ENCODE measurements at regions not wholly inside any gene's neighbourhood (a gene's known extent, or its start where the extent isn't known, plus 50 kb on each side); places are given as distances from the start of the nearest gene placed in this dataset.

- no peak for TF ChIP-seq ZFX (IDR thresholded peaks at IDR 0.05)
- no peak for TF ChIP-seq CTCF (conservative IDR thresholded peaks at IDR 0.05)
- H3K27ac ChIP-seq, result peak overlapping the region; percentile 63
Measured at GRCh38 chr2:240369801-240370585, 65.5 kb upstream of the GPC1 start.

GRCh38 chr2:240371129-240372000, 64.1 kb upstream of the GPC1 start:
- TF ChIP-seq ZFX (IDR thresholded peaks at IDR 0.05) (no peak), CTCF (conservative IDR thresholded peaks at IDR 0.05) (no peak)
- H3K27ac ChIP-seq, result no peak overlapping the region

- TF ChIP-seq CTCF (conservative IDR thresholded peaks at IDR 0.05), result no peak
- TF ChIP-seq ZFX (IDR thresholded peaks at IDR 0.05), result no peak
- H3K27ac ChIP-seq, result no peak overlapping the region
Measured at GRCh38 chr2:240372101-240372500, 63.4 kb upstream of the GPC1 start.

GRCh38 chr2:240373289-240373885, 62.1 kb upstream of the GPC1 start:
- no peak for TF ChIP-seq ZFX (IDR thresholded peaks at IDR 0.05)
- TF ChIP-seq CTCF (conservative IDR thresholded peaks at IDR 0.05), result no peak
- no peak overlapping the region for H3K27ac ChIP-seq

- H3K27ac ChIP-seq, result no peak overlapping the region
- TF ChIP-seq ZFX (IDR thresholded peaks at IDR 0.05) (no peak), CTCF (conservative IDR thresholded peaks at IDR 0.05) (no peak)
Measured at GRCh38 chr2:240374085-240374907, 61.2 kb upstream of the GPC1 start.

GRCh38 chr2:240375024-240375645, 60.3 kb upstream of the GPC1 start:
- H3K27ac ChIP-seq, result no peak overlapping the region
- TF ChIP-seq CTCF (conservative IDR thresholded peaks at IDR 0.05) (no peak), ZFX (IDR thresholded peaks at IDR 0.05) (no peak)

Data from C4-2B (cell line).